Calu3 (cell line): ENCODE measurements at regions not wholly inside any gene's neighbourhood (a gene's known extent, or its start where the extent isn't known, plus 50 kb on each side); places are given as distances from the start of the nearest gene placed in this dataset.
"Not testable (repeated sequence)": the region's sequence is repeated elsewhere in the genome, so short reads cannot be mapped to it uniquely, and the experiment has no call there.

Source experiments
- BruUV-seq: library from RNA; stranded (reverse); fragments of 400-500 nt; replicated peaks from 2 replicates; lab custom pipeline; 2021; lab: Mats Ljungman, UMichigan
- CTCF ChIA-PET: fragments of 300-600 bp; sonication (Branson Sonifier 250); formaldehyde crosslinking; loops from one replicate; lab custom pipeline; 2022; ENCODE audit warnings: antibody characterized with exemption; lab: Charles Lee
- DNase-seq: peaks from one replicate; pipeline ENCODE4 v3.0.0; 2022
- H3K27ac Mint-ChIP-seq: one replicate; pipeline ENCODE4 v1.8.0; 2022; ENCODE audit warnings: mixed read lengths; ENCODE audit not compliant: unreplicated experiment
- H3K27me3 Mint-ChIP-seq: one replicate; pipeline ENCODE4 v1.8.0; 2022; ENCODE audit warnings: mixed read lengths; ENCODE audit not compliant: unreplicated experiment
- H3K36me3 Mint-ChIP-seq: one replicate; pipeline ENCODE4 v1.8.0; 2022; ENCODE audit warnings: mild to moderate bottlenecking, moderate library complexity, mixed read lengths; ENCODE audit not compliant: insufficient read depth, unreplicated experiment
- H3K4me1 Mint-ChIP-seq: one replicate; pipeline ENCODE4 v1.8.0; 2022; ENCODE audit warnings: mild to moderate bottlenecking, low read depth, mixed read lengths; ENCODE audit not compliant: unreplicated experiment
- H3K4me3 Mint-ChIP-seq: one replicate; pipeline ENCODE4 v1.8.0; 2022; ENCODE audit warnings: mild to moderate bottlenecking, low read depth, moderate library complexity, mixed read lengths; ENCODE audit not compliant: unreplicated experiment
- H3K9me3 Mint-ChIP-seq: one replicate; pipeline ENCODE4 v1.8.0; 2022; ENCODE audit warnings: low read depth, mixed read lengths; ENCODE audit not compliant: unreplicated experiment
- intact Hi-C: fragments of 100-400 bp; cut with micrococcal nuclease; formaldehyde crosslinking; loops from one replicate; pipeline ENCODE4 v1.10.0; 2022; ENCODE audit not compliant: unreplicated experiment
- TF ChIP-seq, protein P1 (sequence below): fragments of 200-600 bp; IDR thresholded peaks from one replicate; pipeline ENCODE4 v1.8.0; 2022; ENCODE audit warnings: antibody characterized with exemption; ENCODE audit not compliant: unreplicated experiment

DNA sequence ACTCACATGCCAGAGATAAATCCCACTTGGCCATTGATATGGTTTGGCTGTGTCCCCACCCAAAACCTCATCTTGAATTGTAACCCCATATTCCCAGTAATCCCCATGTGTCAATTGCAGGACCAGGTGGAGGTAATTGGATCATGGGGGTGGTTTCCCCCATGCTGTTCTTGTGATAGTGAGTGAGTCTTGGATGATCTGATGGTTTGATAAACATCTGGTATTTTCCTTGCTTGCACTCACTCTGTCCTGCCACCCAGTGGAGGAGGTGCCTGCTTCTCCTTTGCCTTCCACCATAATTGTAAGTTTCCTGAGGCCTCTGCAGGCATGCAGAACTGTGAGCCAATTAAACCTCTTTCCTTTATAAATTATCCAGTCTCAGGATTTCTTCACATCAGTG, 50.4 kb upstream of the B3GAT2 start:
- BruUV-seq, H3K9me3 Mint-ChIP-seq, intact Hi-C loops, H3K36me3 Mint-ChIP-seq, CTCF ChIA-PET, H3K27ac Mint-ChIP-seq, DNase-seq, H3K4me3 Mint-ChIP-seq, H3K4me1 Mint-ChIP-seq: not testable (repeated sequence)
- H3K27me3 Mint-ChIP-seq, result peaks cover 38% of the 10 kb centered on the region

DNA sequence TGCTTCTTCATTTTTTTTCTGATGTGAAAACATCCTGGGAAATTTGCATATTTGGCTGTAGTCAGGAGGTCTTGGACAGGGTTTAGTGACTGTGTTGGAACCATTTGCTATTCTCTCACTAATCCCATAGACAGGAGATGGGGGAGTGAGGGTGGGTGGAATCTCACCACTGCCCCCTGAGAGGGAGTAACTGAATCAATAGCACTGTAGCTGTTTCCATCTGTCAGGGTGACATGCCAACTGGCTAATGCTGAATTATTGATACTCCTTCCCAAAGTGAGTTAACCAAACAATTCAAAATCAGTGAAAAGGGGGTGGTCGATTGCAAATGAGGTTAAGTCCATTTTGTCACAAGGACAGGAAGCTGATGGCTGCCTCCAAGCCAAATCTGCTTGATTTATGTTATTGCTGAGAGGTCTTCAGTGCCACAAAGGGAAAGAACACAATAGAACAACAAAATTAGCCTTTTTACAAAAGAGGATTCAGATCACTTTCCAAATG, 55.1 kb upstream of the B3GAT2 start:
- no TSS peak for BruUV-seq
- Mint-ChIP-seq H3K9me3 (no peaks in the 10 kb centered on the region), H3K4me3 (no peak overlapping the region), H3K27me3 (peaks cover 33% of the 10 kb centered on the region), H3K4me1 (no peaks in the 10 kb centered on the region), H3K27ac (no peak overlapping the region), H3K36me3 (no peaks in the 10 kb centered on the region)
- DNase-seq, result no peak
- intact Hi-C loops, result loop anchor here (2.0 to 10.0 kb wide), 4 partner anchors 107 to 791 kb away; no protein-coding TSS in a partner anchor
- TF ChIP-seq, protein P1, sequence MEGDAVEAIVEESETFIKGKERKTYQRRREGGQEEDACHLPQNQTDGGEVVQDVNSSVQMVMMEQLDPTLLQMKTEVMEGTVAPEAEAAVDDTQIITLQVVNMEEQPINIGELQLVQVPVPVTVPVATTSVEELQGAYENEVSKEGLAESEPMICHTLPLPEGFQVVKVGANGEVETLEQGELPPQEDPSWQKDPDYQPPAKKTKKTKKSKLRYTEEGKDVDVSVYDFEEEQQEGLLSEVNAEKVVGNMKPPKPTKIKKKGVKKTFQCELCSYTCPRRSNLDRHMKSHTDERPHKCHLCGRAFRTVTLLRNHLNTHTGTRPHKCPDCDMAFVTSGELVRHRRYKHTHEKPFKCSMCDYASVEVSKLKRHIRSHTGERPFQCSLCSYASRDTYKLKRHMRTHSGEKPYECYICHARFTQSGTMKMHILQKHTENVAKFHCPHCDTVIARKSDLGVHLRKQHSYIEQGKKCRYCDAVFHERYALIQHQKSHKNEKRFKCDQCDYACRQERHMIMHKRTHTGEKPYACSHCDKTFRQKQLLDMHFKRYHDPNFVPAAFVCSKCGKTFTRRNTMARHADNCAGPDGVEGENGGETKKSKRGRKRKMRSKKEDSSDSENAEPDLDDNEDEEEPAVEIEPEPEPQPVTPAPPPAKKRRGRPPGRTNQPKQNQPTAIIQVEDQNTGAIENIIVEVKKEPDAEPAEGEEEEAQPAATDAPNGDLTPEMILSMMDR, result no peak
- CTCF ChIA-PET, result interaction anchor here (0.8 kb wide), 1 partner anchor 56 kb away, joined by 4 read pairs; no protein-coding TSS in a partner anchor

DNA sequence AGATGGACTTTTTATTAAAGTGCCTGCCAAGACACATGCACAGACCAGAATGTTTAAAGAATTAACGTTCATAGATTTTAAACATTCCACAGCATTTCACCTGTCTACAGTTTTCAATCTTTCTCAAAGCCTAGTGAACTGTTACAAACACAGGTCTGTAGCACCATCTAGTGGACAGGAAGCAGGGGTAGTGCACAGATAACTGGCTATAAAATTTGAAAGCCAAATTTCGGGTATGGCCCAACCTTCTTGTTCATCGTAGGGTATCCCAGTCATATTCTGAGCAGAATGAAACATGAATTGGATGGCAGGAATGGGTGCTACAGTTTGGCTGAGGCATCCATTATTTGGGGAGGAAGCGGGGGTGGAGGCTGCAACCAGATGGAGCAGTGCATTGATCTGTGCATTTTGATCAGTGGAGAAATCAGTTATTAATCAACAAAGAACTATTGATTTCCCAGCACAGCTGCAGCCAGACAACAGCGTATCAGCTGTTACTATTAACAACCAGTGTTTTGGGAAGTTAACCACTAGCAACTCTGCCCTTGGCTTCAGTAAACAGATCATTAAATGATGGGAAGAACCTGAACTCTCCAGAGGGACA, 56.1 kb upstream of the B3GAT2 start:
- intact Hi-C loops, result loop anchor here (2.0 to 10.0 kb wide), 4 partner anchors 108 to 792 kb away; no protein-coding TSS in a partner anchor
- no peak overlapping the region for H3K4me3 Mint-ChIP-seq
- no peaks in the 10 kb centered on the region for H3K9me3 Mint-ChIP-seq
- TF ChIP-seq, protein P1, result peak; percentile 85
- H3K36me3 Mint-ChIP-seq, result no peaks in the 10 kb centered on the region
- H3K4me1 Mint-ChIP-seq, result no peaks in the 10 kb centered on the region
- BruUV-seq, result no TSS peak
- CTCF ChIA-PET, result interaction anchor here (0.7 kb wide), 1 partner anchor 634 kb away, joined by 3 read pairs; no protein-coding TSS in a partner anchor
- H3K27ac Mint-ChIP-seq, result no peak overlapping the region
- peaks cover 33% of the 10 kb centered on the region for H3K27me3 Mint-ChIP-seq
- DNase-seq, result peak; percentile 50

DNA sequence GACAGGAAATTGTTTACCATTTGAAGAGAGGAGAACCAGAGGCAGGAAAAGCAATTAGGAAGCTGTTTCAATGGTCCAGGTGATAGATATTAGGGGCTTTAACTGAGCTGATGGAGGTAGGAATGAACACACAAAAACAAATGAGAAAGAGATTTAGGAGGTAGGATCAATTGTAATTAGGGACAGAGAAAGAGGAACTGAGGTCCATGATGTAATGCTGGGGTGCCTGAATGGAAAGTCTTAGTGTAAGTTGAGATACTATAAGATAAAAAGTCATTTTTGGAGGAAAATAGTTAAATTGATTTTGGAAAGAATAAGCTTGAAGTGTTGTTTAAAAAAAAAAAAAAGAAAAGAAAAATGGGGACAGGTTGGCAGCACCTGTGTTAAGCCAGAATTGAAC, 58.5 kb upstream of the B3GAT2 start:
- Mint-ChIP-seq H3K36me3 (no peaks in the 10 kb centered on the region), H3K4me3 (no peak overlapping the region), H3K27ac (no peak overlapping the region), H3K9me3 (no peaks in the 10 kb centered on the region), H3K27me3 (peaks cover 16% of the 10 kb centered on the region), H3K4me1 (no peaks in the 10 kb centered on the region)
- intact Hi-C loops, result loop anchor here (10.0 kb wide), 1 partner anchor 111 kb away; no protein-coding TSS in a partner anchor
- no TSS peak for BruUV-seq
- DNase-seq, result no peak
- TF ChIP-seq, protein P1, result no peak
- CTCF ChIA-PET, result no interaction called here
